ENCODE measurements at regions not wholly inside any gene's neighbourhood (a gene's known extent, or its start where the extent isn't known, plus 50 kb on each side); places are given as distances from the start of the nearest gene placed in this dataset.

GRCh38 chr10:63708421-63708820, 187.2 kb downstream of the REEP3 start:
- no peak for DNase-seq (ENCODE audit: low spot score)

GRCh38 chr10:63710703-63711102, 189.5 kb downstream of the REEP3 start:
- DNase-seq (ENCODE audit: low spot score): no peak

- no peak for DNase-seq (ENCODE audit: low spot score)
These were observed 190.2 kb downstream of the REEP3 start for GRCh38 chr10:63711361-63711760.

GRCh38 chr10:63711867-63712716, 190.9 kb downstream of the REEP3 start:
- peak; percentile 99 for DNase-seq (ENCODE audit: low spot score)

GRCh38 chr10:63712717-63713115, 191.5 kb downstream of the REEP3 start:
- DNase-seq (ENCODE audit: low spot score): no peak

- DNase-seq (ENCODE audit: low spot score): peak; percentile 33
These were observed 192.3 kb downstream of the REEP3 start for GRCh38 chr10:63713191-63714144.

- no peak for DNase-seq (ENCODE audit: low spot score)
These were observed 194.9 kb downstream of the REEP3 start for GRCh38 chr10:63716016-63716580.

GRCh38 chr10:63717027-63717715, 196.0 kb downstream of the REEP3 start:
- no peak for DNase-seq (ENCODE audit: low spot score)

GRCh38 chr10:63718006-63718405, 196.8 kb downstream of the REEP3 start:
- no peak for DNase-seq (ENCODE audit: low spot score)

GRCh38 chr10:63718421-63718820, 197.2 kb downstream of the REEP3 start:
- DNase-seq (ENCODE audit: low spot score): no peak

GRCh38 chr10:63719226-63719856, 198.1 kb downstream of the REEP3 start:
- no peak for DNase-seq (ENCODE audit: low spot score)

GRCh38 chr10:63720072-63720537, 198.9 kb downstream of the REEP3 start:
- DNase-seq (ENCODE audit: low spot score): peak; percentile 30

- DNase-seq (ENCODE audit: low spot score): no peak
These were observed 199.5 kb downstream of the REEP3 start for GRCh38 chr10:63720676-63721075.

GRCh38 chr10:63722537-63722936, 201.3 kb downstream of the REEP3 start:
- DNase-seq (ENCODE audit: low spot score): peak; percentile 41

- no peak for DNase-seq (ENCODE audit: low spot score)
These were observed 202.1 kb downstream of the REEP3 start for GRCh38 chr10:63723320-63723719.

- DNase-seq (ENCODE audit: low spot score): no peak
These were observed 202.5 kb downstream of the REEP3 start for GRCh38 chr10:63723741-63724140.

GRCh38 chr10:63724922-63725321, 203.7 kb downstream of the REEP3 start:
- DNase-seq (ENCODE audit: low spot score): no peak

GRCh38 chr10:63726867-63727266, 205.7 kb downstream of the REEP3 start:
- DNase-seq (ENCODE audit: low spot score): no peak

GRCh38 chr10:63727636-63728035, 206.4 kb downstream of the REEP3 start:
- DNase-seq (ENCODE audit: low spot score): no peak

- DNase-seq (ENCODE audit: low spot score): no peak
These were observed 214.1 kb downstream of the REEP3 start for GRCh38 chr10:63735305-63735704.

GRCh38 chr10:63738410-63738809, 217.2 kb downstream of the REEP3 start:
- DNase-seq (ENCODE audit: low spot score): no peak

Data from H4 (cell line).